ENCODE measurements at regions not wholly inside any gene's neighbourhood (a gene's known extent, or its start where the extent isn't known, plus 50 kb on each side); places are given as distances from the start of the nearest gene placed in this dataset.

GRCh38 chr2:147374423-147374811, 470.4 kb upstream of the ACVR2A start:
- H3K27me3 Mint-ChIP-seq: no peaks in the 10 kb centered on the region
- no peaks in the 10 kb centered on the region for H3K36me3 Mint-ChIP-seq (ENCODE audit: low read depth)
- DNase-seq (no peak), ATAC-seq (no peak)
- H3K4me3 Mint-ChIP-seq: no peak overlapping the region
- H3K4me1 Mint-ChIP-seq: peaks cover 5% of the 10 kb centered on the region
- H3K27ac Mint-ChIP-seq: no peak overlapping the region
- no peaks in the 10 kb centered on the region for H3K9me3 ChIP-seq (ENCODE audit: control insufficient read depth, low read length, poor library complexity, severe bottlenecking)

DNA sequence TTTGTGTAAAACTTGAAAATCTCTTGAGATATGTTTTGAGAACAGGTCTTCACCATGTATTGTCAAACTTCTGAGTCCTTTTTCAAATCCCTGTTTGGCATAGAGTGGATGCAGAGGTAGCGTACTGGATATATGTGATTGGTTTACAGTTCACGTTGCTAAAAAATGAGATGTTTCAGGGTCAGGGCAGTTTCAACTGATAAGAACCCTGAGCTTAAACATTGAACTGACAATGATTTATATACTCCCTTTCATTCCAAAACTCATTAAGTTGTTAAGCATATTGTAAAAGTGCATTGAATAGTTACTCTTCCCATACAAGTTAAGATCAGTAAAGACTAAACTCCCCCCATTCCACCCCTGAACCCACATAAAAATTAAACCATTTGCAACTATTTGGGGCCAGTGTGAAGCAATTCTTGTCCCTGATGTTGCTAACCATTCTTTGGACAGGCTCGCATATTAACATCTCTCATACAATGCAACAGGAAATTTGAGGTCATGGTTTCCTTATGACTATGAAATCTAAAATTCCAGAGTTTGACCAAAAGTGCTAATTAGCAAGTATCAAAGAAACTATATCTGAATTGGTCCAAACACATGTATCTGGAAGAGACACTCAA, 470.9 kb upstream of the ACVR2A start:
- H3K4me3 Mint-ChIP-seq: no peak overlapping the region
- DNase-seq (no peak), ATAC-seq (no peak)
- H3K9me3 ChIP-seq (ENCODE audit: control insufficient read depth, low read length, poor library complexity, severe bottlenecking): no peaks in the 10 kb centered on the region
- H3K36me3 Mint-ChIP-seq (ENCODE audit: low read depth): no peaks in the 10 kb centered on the region
- H3K27me3 Mint-ChIP-seq: no peaks in the 10 kb centered on the region
- no peak overlapping the region for H3K27ac Mint-ChIP-seq
- H3K4me1 Mint-ChIP-seq: peaks cover 5% of the 10 kb centered on the region

DNA sequence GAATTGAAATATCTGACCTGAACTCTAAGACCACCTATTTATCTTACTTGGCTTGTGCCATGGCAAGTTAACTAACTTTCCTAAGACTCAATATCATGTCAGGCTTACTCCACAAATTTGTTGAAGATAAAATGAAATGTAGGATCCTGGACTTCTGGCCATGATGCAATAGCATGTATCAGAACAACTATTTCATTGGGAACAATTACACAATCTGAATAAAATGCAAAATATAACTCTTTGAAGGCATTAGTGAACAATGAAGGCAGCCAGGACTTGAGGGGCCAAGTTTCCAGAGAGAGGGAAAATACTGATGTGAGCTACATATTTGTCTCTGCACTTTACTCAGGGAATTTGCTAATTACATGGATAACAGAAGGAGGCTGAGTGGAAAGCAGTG, 476.5 kb upstream of the ACVR2A start:
- no peaks in the 10 kb centered on the region for H3K9me3 ChIP-seq (ENCODE audit: control insufficient read depth, low read length, poor library complexity, severe bottlenecking)
- ATAC-seq (no peak), DNase-seq (no peak)
- no peak overlapping the region for H3K27ac Mint-ChIP-seq
- no peaks in the 10 kb centered on the region for H3K27me3 Mint-ChIP-seq
- H3K4me3 Mint-ChIP-seq: no peak overlapping the region
- H3K36me3 Mint-ChIP-seq (ENCODE audit: low read depth): no peaks in the 10 kb centered on the region
- peaks cover 14% of the 10 kb centered on the region for H3K4me1 Mint-ChIP-seq

DNA sequence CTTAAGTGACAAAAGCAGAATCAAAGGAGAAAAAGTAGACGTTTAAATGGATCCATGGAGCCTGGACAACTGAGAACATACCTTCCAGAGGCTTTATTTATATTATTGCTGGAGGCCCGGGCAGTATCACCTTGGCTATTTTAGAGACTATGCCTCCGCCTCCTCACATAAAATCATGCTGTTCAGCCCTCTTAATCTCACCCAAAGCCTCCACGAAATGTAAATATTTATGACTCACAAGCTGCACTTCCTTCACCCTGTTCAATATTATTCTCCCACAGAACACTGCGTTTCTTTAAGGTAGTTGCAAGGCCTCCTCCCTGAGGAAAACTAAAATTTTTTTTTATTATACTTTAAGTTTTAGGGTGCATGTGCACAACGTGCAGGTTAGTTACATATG, 478.6 kb upstream of the ACVR2A start:
- DNase-seq (no peak), ATAC-seq (no peak)
- peaks cover 9% of the 10 kb centered on the region for H3K4me1 Mint-ChIP-seq
- H3K27me3 Mint-ChIP-seq: no peaks in the 10 kb centered on the region
- H3K4me3 Mint-ChIP-seq: no peak overlapping the region
- no peak overlapping the region for H3K27ac Mint-ChIP-seq
- H3K9me3 ChIP-seq (ENCODE audit: control insufficient read depth, low read length, poor library complexity, severe bottlenecking): no peaks in the 10 kb centered on the region
- H3K36me3 Mint-ChIP-seq (ENCODE audit: low read depth): no peaks in the 10 kb centered on the region

- no peak for ATAC-seq
Observed at GRCh38 chr2:147365622-147366021, 479.2 kb upstream of the ACVR2A start.

DNA sequence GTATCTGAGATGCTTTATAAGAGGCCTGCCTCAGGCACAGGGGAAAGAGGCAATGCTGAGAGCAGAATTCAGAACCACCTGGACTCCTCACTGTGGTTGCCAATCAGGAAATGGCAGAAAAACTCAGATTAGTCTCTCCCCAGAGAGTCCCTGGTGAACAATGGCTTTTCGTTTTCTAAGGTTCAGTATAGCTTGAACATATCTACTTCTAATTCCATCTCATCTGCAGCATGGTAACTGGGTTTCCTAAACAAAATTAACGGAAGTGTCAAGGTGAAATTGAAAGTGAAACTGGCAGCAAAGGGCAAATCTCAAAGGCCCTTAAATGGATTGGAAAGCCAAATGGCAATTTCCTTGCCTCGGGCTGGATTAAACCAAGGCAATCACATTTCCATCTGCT, 480.2 kb upstream of the ACVR2A start:
- no peaks in the 10 kb centered on the region for H3K9me3 ChIP-seq (ENCODE audit: control insufficient read depth, low read length, poor library complexity, severe bottlenecking)
- no peak for DNase-seq
- ATAC-seq: peak; percentile 35
- H3K4me1 Mint-ChIP-seq: peaks cover 9% of the 10 kb centered on the region
- peak overlapping the region; percentile 57 for H3K27ac Mint-ChIP-seq
- no peaks in the 10 kb centered on the region for H3K27me3 Mint-ChIP-seq
- no peaks in the 10 kb centered on the region for H3K36me3 Mint-ChIP-seq (ENCODE audit: low read depth)
- H3K4me3 Mint-ChIP-seq: peak overlapping the region; percentile 79

More at GRCh38 chr2:147365622-147366021, 479.2 kb upstream of the ACVR2A start:
- Mint-ChIP-seq H3K27me3 (no peaks in the 10 kb centered on the region), H3K4me3 (no peak overlapping the region), H3K27ac (no peak overlapping the region), H3K36me3 (ENCODE audit: low read depth) (no peaks in the 10 kb centered on the region), H3K4me1 (peaks cover 9% of the 10 kb centered on the region)
- H3K9me3 ChIP-seq (ENCODE audit: control insufficient read depth, low read length, poor library complexity, severe bottlenecking): no peaks in the 10 kb centered on the region
- no peak for DNase-seq

DNA sequence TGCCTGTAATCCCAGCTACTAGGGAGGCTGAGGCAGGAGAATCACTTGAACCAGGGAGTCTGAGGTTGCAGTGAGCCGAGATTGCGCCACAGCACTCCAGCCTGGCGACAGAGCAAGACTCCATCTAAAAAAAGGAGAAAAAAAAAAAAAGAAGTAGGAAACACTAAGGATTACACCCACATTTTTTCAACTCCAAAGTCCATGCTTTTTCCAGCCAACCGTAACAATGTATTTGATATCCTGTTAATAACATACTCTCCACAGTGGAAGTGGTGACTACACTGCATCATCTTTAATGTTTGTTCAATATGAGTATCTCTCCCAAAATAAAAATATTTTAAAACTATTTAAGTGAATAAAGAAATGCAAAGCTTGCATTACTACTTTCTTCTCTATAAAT, 481.6 kb upstream of the ACVR2A start:
- Mint-ChIP-seq H3K36me3 (ENCODE audit: low read depth) (no peaks in the 10 kb centered on the region), H3K4me3 (no peak overlapping the region), H3K27ac (no peak overlapping the region), H3K4me1 (peaks cover 9% of the 10 kb centered on the region), H3K27me3 (no peaks in the 10 kb centered on the region)
- no peak for DNase-seq
- no peaks in the 10 kb centered on the region for H3K9me3 ChIP-seq (ENCODE audit: control insufficient read depth, low read length, poor library complexity, severe bottlenecking)
- ATAC-seq: no peak

- Mint-ChIP-seq H3K4me1 (no peaks in the 10 kb centered on the region), H3K36me3 (ENCODE audit: low read depth) (no peaks in the 10 kb centered on the region), H3K27me3 (peaks cover 5% of the 10 kb centered on the region), H3K4me3 (no peak overlapping the region), H3K27ac (no peak overlapping the region)
- ATAC-seq (no peak), DNase-seq (no peak)
- no peaks in the 10 kb centered on the region for H3K9me3 ChIP-seq (ENCODE audit: control insufficient read depth, low read length, poor library complexity, severe bottlenecking)
Observed at GRCh38 chr2:147358375-147358774, 486.5 kb upstream of the ACVR2A start.

DNA sequence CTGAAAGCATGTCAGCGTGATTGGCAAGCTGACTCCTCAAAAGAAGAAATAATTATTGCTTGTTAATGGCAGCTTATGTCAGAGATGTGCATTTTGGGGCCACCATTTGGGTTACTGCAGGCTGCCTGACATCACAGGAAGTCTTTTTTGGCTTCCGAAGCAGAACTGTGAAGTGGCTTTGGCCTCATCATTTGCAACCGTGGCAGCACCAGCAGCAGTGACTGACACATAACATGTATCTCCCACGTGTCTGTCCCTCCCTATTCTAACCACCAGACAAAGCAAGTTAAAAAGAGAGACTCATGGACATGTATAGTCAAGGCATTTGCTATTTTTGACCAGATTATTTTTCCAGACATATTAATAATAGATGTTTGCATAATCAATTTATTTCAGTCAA, 488.7 kb upstream of the ACVR2A start:
- peaks cover 5% of the 10 kb centered on the region for H3K27me3 Mint-ChIP-seq
- no peak overlapping the region for H3K27ac Mint-ChIP-seq
- DNase-seq (no peak), ATAC-seq (no peak)
- H3K36me3 Mint-ChIP-seq (ENCODE audit: low read depth): no peaks in the 10 kb centered on the region
- no peak overlapping the region for H3K4me3 Mint-ChIP-seq
- no peaks in the 10 kb centered on the region for H3K9me3 ChIP-seq (ENCODE audit: control insufficient read depth, low read length, poor library complexity, severe bottlenecking)
- no peaks in the 10 kb centered on the region for H3K4me1 Mint-ChIP-seq

GRCh38 chr2:147355706-147356105, 489.1 kb upstream of the ACVR2A start:
- peaks cover 5% of the 10 kb centered on the region for H3K27me3 Mint-ChIP-seq

GRCh38 chr2:147353072-147353381, 491.8 kb upstream of the ACVR2A start:
- Mint-ChIP-seq H3K27me3 (peaks cover 5% of the 10 kb centered on the region), H3K4me3 (no peak overlapping the region), H3K4me1 (no peaks in the 10 kb centered on the region), H3K36me3 (ENCODE audit: low read depth) (peaks cover 3% of the 10 kb centered on the region), H3K27ac (no peak overlapping the region)
- ATAC-seq: no peak
- H3K9me3 ChIP-seq (ENCODE audit: control insufficient read depth, low read length, poor library complexity, severe bottlenecking): no peaks in the 10 kb centered on the region
- DNase-seq: no peak

More at GRCh38 chr2:147355706-147356105, 489.1 kb upstream of the ACVR2A start:
- DNase-seq (no peak), ATAC-seq (no peak)
- Mint-ChIP-seq H3K4me1 (no peaks in the 10 kb centered on the region), H3K36me3 (ENCODE audit: low read depth) (no peaks in the 10 kb centered on the region), H3K4me3 (no peak overlapping the region), H3K27ac (no peak overlapping the region)
- H3K9me3 ChIP-seq (ENCODE audit: control insufficient read depth, low read length, poor library complexity, severe bottlenecking): no peaks in the 10 kb centered on the region

GRCh38 chr2:147352264-147353071, 492.4 kb upstream of the ACVR2A start:
- DNase-seq: no peak
- peaks cover 3% of the 10 kb centered on the region for H3K36me3 Mint-ChIP-seq (ENCODE audit: low read depth)
- H3K9me3 ChIP-seq (ENCODE audit: control insufficient read depth, low read length, poor library complexity, severe bottlenecking): no peaks in the 10 kb centered on the region
- peaks cover under 1% of the 10 kb centered on the region for H3K27me3 Mint-ChIP-seq
- no peak for ATAC-seq
- no peak overlapping the region for H3K27ac Mint-ChIP-seq
- no peak overlapping the region for H3K4me3 Mint-ChIP-seq
- no peaks in the 10 kb centered on the region for H3K4me1 Mint-ChIP-seq

DNA sequence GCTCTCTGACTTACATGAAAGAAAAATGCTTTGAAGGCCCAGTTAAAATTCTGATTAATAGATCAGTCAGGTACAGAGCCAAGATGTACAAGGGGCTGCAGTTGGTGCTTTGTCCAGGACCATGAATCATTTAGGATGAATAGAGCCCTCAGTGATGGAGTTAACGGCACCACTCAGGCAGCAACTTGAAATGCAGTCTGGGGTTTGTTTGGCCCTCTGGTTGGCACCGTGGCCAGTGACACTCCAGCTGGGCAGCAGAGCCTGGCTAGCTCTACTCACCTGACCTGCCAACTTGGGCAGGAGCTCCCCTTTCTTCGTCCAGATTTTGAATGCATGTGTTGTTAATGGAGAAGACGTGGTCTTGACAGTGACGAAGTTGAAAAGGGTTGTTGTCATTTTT, 493.0 kb upstream of the ACVR2A start:
- H3K9me3 ChIP-seq (ENCODE audit: control insufficient read depth, low read length, poor library complexity, severe bottlenecking): no peaks in the 10 kb centered on the region
- no peak overlapping the region for H3K27ac Mint-ChIP-seq
- peaks cover 3% of the 10 kb centered on the region for H3K36me3 Mint-ChIP-seq (ENCODE audit: low read depth)
- no peak for DNase-seq
- ATAC-seq: no peak
- no peak overlapping the region for H3K4me3 Mint-ChIP-seq
- H3K27me3 Mint-ChIP-seq: no peaks in the 10 kb centered on the region
- no peaks in the 10 kb centered on the region for H3K4me1 Mint-ChIP-seq

GRCh38 chr2:147348931-147349555, 495.8 kb upstream of the ACVR2A start:
- no peaks in the 10 kb centered on the region for H3K27me3 Mint-ChIP-seq
- H3K9me3 ChIP-seq (ENCODE audit: control insufficient read depth, low read length, poor library complexity, severe bottlenecking): no peaks in the 10 kb centered on the region
- H3K36me3 Mint-ChIP-seq (ENCODE audit: low read depth): peaks cover 3% of the 10 kb centered on the region
- no peak overlapping the region for H3K4me3 Mint-ChIP-seq
- ATAC-seq (no peak), DNase-seq (no peak)
- no peak overlapping the region for H3K27ac Mint-ChIP-seq
- H3K4me1 Mint-ChIP-seq: no peaks in the 10 kb centered on the region
